Fibroblast of lung (primary cell): ENCODE measurements at regions not wholly inside any gene's neighbourhood (a gene's known extent, or its start where the extent isn't known, plus 50 kb on each side); places are given as distances from the start of the nearest gene placed in this dataset.
"Not testable (repeated sequence)": the region's sequence is repeated elsewhere in the genome, so short reads cannot be mapped to it uniquely, and the experiment has no call there.

ENCODE experiments used
- EZH2 ChIP-seq: IDR thresholded peaks from 2 replicates; pipeline ENCODE4 v1.5.1; 2012; ENCODE audit warnings: low read length, control low read depth, mild to moderate bottlenecking; ENCODE audit errors: missing control alignments
- TF ChIP-seq, protein P1 (sequence below), 2 donors: IDR thresholded peaks in 1 of 2; conservative IDR thresholded peaks in 1 of 2; 1 replicate in 1 of 2; 2 replicates in 1 of 2; pipeline ENCODE4 v1.5.1; 2011 to 2012; ENCODE audit warnings: low read length in 2 of 2, control low read depth in 1 of 2, inconsistent platforms in 1 of 2, low read depth in 1 of 2, mild to moderate bottlenecking in 1 of 2

DNA sequence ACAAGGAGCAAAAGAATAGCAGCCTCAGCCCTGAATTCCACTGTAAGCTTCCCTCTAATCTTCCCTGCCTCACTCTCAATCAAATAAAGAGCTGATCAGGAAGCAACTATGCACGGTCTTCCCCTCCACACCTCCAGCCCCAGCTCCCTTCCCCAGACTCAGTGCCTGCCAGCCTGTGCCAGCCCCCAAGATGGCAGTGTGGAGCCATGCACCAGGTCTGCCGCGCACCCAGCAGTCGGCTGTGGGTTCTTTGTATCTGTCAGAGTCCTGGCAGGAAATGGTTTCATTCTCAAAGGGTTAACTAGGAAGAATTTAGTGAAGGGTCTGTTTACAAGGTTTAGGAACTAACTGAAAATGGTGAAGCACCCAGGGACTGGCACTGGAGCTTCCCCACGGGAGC is 71.3 kb upstream of the PRSS12 start:
- TF ChIP-seq EZH2: not testable (repeated sequence)
- TF ChIP-seq, protein P1, sequence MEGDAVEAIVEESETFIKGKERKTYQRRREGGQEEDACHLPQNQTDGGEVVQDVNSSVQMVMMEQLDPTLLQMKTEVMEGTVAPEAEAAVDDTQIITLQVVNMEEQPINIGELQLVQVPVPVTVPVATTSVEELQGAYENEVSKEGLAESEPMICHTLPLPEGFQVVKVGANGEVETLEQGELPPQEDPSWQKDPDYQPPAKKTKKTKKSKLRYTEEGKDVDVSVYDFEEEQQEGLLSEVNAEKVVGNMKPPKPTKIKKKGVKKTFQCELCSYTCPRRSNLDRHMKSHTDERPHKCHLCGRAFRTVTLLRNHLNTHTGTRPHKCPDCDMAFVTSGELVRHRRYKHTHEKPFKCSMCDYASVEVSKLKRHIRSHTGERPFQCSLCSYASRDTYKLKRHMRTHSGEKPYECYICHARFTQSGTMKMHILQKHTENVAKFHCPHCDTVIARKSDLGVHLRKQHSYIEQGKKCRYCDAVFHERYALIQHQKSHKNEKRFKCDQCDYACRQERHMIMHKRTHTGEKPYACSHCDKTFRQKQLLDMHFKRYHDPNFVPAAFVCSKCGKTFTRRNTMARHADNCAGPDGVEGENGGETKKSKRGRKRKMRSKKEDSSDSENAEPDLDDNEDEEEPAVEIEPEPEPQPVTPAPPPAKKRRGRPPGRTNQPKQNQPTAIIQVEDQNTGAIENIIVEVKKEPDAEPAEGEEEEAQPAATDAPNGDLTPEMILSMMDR (conservative IDR thresholded peaks at IDR 0.05 in 1 of 2, IDR thresholded peaks at IDR 0.05 in 1 of 2; ENCODE audit: low read depth in 1 of 2, low read length in 2 of 2): peak; percentile 49 to 54
